Naive B cell (primary cell): ENCODE measurements at regions not wholly inside any gene's neighbourhood (a gene's known extent, or its start where the extent isn't known, plus 50 kb on each side); places are given as distances from the start of the nearest gene placed in this dataset.

ENCODE experiments used
- ATAC-seq, 2 donors: fragments of 150-1000 bp; cut with Tn5 transposase; 2 replicates each; pipeline ENCODE4 v1.10.0; 2021; ENCODE audit warnings: low read depth in 2 of 2, mild to moderate bottlenecking in 2 of 2, moderate library complexity in 2 of 2
- DNase-seq: peaks from one replicate; pipeline ENCODE4 v3.0.0; 2022
- H3K27ac Mint-ChIP-seq, 6 donors: one replicate each; pipeline ENCODE4 v1.8.0; 2020 to 2022; ENCODE audit warnings: mild to moderate bottlenecking in 6 of 6, mixed read lengths in 6 of 6, moderate library complexity in 5 of 6, inconsistent platforms in 2 of 6
- H3K27me3 Mint-ChIP-seq, 3 donors: one replicate each; pipeline ENCODE4 v1.8.0; 2021 to 2022; ENCODE audit warnings: mixed read lengths in 3 of 3, mild to moderate bottlenecking in 1 of 3
- H3K36me3 Mint-ChIP-seq, 2 donors: one replicate each; pipeline ENCODE4 v1.8.0; 2020 to 2022; ENCODE audit warnings: mixed read lengths in 2 of 2, inconsistent platforms in 1 of 2, mild to moderate bottlenecking in 1 of 2
- H3K4me1 Mint-ChIP-seq, 3 donors: one replicate each; pipeline ENCODE4 v1.8.0; 2020 to 2022; ENCODE audit warnings: mixed read lengths in 3 of 3, inconsistent platforms in 1 of 3, mild to moderate bottlenecking in 1 of 3, moderate library complexity in 1 of 3
- H3K4me3 Mint-ChIP-seq, 8 donors: one replicate each; pipeline ENCODE4 v1.8.0; 2020 to 2022; ENCODE audit warnings: mild to moderate bottlenecking in 8 of 8, mixed read lengths in 8 of 8, moderate library complexity in 8 of 8, inconsistent platforms in 2 of 8
- H3K9me3 Mint-ChIP-seq, 7 donors: one replicate each; pipeline ENCODE4 v1.8.0; 2020 to 2022; ENCODE audit warnings: mixed read lengths in 7 of 7, mild to moderate bottlenecking in 5 of 7, inconsistent platforms in 2 of 7, moderate library complexity in 1 of 7

- H3K27ac Mint-ChIP-seq = peak overlapping the region in 1 of 6 donors; percentile 39
- H3K4me3 Mint-ChIP-seq = no peak overlapping the region
- no peaks in the 10 kb centered on the region for H3K9me3 Mint-ChIP-seq
- DNase-seq (no peak), ATAC-seq (no peak)
- H3K36me3 Mint-ChIP-seq = no peaks in the 10 kb centered on the region
- H3K27me3 Mint-ChIP-seq = no peaks in the 10 kb centered on the region
- peaks cover 10 to 14% (median 11%) of the 10 kb centered on the region in 3 donors for H3K4me1 Mint-ChIP-seq
Measured at GRCh38 chr4:123606946-123607542, 210.4 kb downstream of the SPRY1 start.

DNA sequence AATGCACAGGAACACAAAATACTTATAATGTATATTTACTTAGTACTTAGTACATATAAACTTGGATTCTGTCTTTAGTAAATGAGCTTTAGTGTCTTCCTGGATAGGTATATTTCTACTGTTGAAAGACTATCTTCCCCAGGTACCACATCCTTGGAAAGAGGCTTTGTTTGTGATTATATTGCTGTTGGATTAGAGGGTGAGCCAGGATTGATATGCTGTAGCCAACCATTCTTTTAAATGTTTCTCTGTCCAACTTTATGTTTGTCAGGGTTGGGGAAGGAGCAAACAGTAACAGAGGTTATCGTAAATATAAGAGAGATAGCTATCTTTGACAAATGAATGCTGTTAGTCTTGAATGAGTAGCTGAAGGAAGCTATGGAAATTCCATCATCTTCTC, 213.2 kb downstream of the SPRY1 start:
- Mint-ChIP-seq H3K36me3 (no peaks in the 10 kb centered on the region), H3K9me3 (peaks cover 0 to 2% (median 0%) of the 10 kb centered on the region in 7 donors), H3K27me3 (no peaks in the 10 kb centered on the region), H3K27ac (no peak overlapping the region), H3K4me3 (no peak overlapping the region), H3K4me1 (peaks cover 6 to 10% (median 8%) of the 10 kb centered on the region in 3 donors)
- ATAC-seq (no peak), DNase-seq (no peak)

- Mint-ChIP-seq H3K36me3 (no peaks in the 10 kb centered on the region), H3K9me3 (peaks cover 0 to 2% (median 0%) of the 10 kb centered on the region in 7 donors), H3K4me1 (peaks cover 17 to 24% (median 24%) of the 10 kb centered on the region in 3 donors), H3K27me3 (no peaks in the 10 kb centered on the region), H3K4me3 (no peak overlapping the region), H3K27ac (no peak overlapping the region)
- DNase-seq (no peak), ATAC-seq (no peak)
Measured at GRCh38 chr4:123613586-123614344, 217.2 kb downstream of the SPRY1 start.

DNA sequence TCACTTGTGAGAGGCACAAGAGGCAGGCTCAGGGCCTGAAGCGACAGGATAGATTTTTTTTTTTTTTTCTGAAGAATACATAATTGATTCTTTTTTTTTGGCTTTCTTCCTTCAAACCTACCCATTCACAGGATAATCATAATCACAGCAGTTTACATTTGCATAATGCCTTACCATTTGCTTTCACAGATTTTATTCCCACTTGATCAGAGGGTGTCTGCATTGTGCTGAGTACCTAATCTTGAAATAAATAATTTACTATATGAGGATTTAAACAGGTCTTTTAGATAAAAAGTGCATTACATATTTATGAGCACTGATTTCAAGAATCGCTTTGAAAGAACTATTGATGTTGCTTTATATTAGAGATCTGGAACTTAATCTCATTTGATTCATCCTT, 219.3 kb downstream of the SPRY1 start:
- H3K9me3 Mint-ChIP-seq = peaks cover 0 to 2% (median 0%) of the 10 kb centered on the region in 7 donors
- no peaks in the 10 kb centered on the region for H3K36me3 Mint-ChIP-seq
- H3K4me1 Mint-ChIP-seq = peaks cover 20 to 25% (median 24%) of the 10 kb centered on the region in 3 donors
- H3K27ac Mint-ChIP-seq = peak overlapping the region in 1 of 6 donors; percentile 21
- ATAC-seq (no peak), DNase-seq (no peak)
- no peaks in the 10 kb centered on the region for H3K27me3 Mint-ChIP-seq
- H3K4me3 Mint-ChIP-seq = no peak overlapping the region

DNA sequence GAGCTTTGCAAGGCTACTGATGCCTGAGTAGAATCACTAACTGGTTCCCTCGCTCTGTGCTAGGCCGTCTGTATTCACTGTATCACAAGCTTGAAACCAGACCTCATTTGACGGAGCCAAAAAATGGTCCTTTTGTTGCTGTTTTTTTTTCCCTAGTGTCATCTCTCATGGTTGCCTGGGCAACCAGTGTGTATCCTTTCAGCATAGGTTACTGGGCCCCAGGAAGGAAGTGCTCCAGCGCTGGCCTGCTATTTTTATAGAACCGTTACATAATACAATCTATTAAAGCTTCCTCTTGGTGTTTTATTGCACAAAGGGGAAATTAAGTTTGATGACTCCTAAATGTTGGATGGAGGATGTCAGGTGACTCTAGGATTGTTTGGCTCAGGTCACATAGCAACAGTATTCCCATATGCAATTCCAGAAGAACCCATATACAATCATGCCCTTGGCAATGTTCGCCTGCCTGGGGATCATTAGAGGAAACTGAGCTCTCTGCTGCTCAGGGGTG, 220.4 kb downstream of the SPRY1 start:
- H3K36me3 Mint-ChIP-seq = no peaks in the 10 kb centered on the region
- peak overlapping the region; percentile 3 to 65 (median 54) for H3K4me3 Mint-ChIP-seq
- H3K27me3 Mint-ChIP-seq = no peaks in the 10 kb centered on the region
- peaks cover 0 to 2% (median 0%) of the 10 kb centered on the region in 7 donors for H3K9me3 Mint-ChIP-seq
- ATAC-seq (peak; percentile 91 to 95), DNase-seq (peak; percentile 65)
- H3K27ac Mint-ChIP-seq = peak overlapping the region; percentile 65 to 90 (median 82)
- H3K4me1 Mint-ChIP-seq = peaks cover 23 to 32% (median 31%) of the 10 kb centered on the region in 3 donors

DNA sequence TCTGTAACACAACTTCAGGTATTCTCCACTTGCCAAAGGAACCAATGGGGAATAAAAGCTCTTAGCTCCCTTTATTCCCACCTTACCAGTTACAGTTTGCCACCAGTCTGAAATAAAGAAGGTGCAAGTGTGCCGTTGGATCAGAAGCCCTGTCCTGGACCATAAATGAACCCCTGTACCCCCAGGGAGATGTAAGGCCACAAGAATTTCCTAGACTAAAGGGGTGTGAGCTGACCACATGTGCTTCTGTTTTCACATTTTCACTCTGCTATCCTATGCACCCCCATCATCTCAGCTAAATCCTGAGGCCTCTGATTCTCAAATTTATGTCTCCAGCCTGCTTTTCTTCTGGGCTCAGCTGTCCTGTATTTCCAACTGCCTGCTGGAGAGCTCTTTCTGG, 221.2 kb downstream of the SPRY1 start:
- no peaks in the 10 kb centered on the region for H3K27me3 Mint-ChIP-seq
- DNase-seq = no peak
- peak overlapping the region in 1 of 8 donors; percentile 59 for H3K4me3 Mint-ChIP-seq
- ATAC-seq = no peak
- peaks cover 0 to 2% (median 0%) of the 10 kb centered on the region in 7 donors for H3K9me3 Mint-ChIP-seq
- H3K27ac Mint-ChIP-seq = peak overlapping the region in 5 of 6 donors; percentile 6 to 90 (median 79)
- H3K36me3 Mint-ChIP-seq = no peaks in the 10 kb centered on the region
- H3K4me1 Mint-ChIP-seq = peaks cover 23 to 32% (median 31%) of the 10 kb centered on the region in 3 donors

GRCh38 chr4:123618606-123619005, 222.0 kb downstream of the SPRY1 start:
- Mint-ChIP-seq H3K36me3 (no peaks in the 10 kb centered on the region), H3K27ac (peak overlapping the region in 3 of 6 donors; percentile 51 to 94 (median 90)), H3K9me3 (peaks cover 0 to 2% (median 0%) of the 10 kb centered on the region in 7 donors), H3K27me3 (no peaks in the 10 kb centered on the region), H3K4me3 (no peak overlapping the region), H3K4me1 (peaks cover 23 to 32% (median 31%) of the 10 kb centered on the region in 3 donors)
- DNase-seq (no peak), ATAC-seq (no peak)

- DNase-seq = no peak
- Mint-ChIP-seq H3K27ac (peak overlapping the region in 1 of 6 donors; percentile 55), H3K4me1 (peaks cover 23 to 32% (median 31%) of the 10 kb centered on the region in 3 donors), H3K36me3 (no peaks in the 10 kb centered on the region), H3K9me3 (peaks cover 0 to 2% (median 0%) of the 10 kb centered on the region in 7 donors), H3K27me3 (no peaks in the 10 kb centered on the region), H3K4me3 (peak overlapping the region in 1 of 8 donors; percentile 23)
- ATAC-seq = no peak
Measured at GRCh38 chr4:123619326-123619725, 222.7 kb downstream of the SPRY1 start.

DNA sequence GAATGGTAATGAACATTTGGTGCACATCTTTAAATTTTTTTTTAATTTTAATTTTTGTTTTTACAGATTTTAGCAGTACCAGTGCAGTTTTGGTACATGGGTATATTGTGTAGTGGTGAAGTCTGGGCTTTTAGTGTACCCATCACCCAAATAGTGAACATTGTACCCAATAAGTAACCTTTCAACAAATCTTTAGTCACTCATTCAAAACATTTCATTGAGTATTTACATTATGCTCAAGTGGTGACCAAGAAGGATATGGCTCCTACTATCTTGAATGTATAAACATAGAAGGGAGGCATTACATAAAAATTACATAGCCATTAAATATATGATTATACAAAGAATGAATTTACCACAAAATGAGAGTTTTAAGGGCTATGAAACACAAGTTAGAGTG, 223.3 kb downstream of the SPRY1 start:
- Mint-ChIP-seq H3K9me3 (no peaks in the 10 kb centered on the region), H3K4me3 (no peak overlapping the region), H3K36me3 (no peaks in the 10 kb centered on the region), H3K27me3 (no peaks in the 10 kb centered on the region), H3K4me1 (peaks cover 23 to 32% (median 31%) of the 10 kb centered on the region in 3 donors), H3K27ac (peak overlapping the region in 1 of 6 donors; percentile 1)
- no peak for ATAC-seq
- DNase-seq = no peak

- H3K4me1 Mint-ChIP-seq = peaks cover 23 to 32% (median 31%) of the 10 kb centered on the region in 3 donors
- H3K27me3 Mint-ChIP-seq = no peaks in the 10 kb centered on the region
- no peak for DNase-seq
- peak overlapping the region in 1 of 8 donors; percentile 57 for H3K4me3 Mint-ChIP-seq
- ATAC-seq = no peak
- H3K36me3 Mint-ChIP-seq = no peaks in the 10 kb centered on the region
- peak overlapping the region in 2 of 6 donors; percentile 6 to 25 for H3K27ac Mint-ChIP-seq
- H3K9me3 Mint-ChIP-seq = no peaks in the 10 kb centered on the region
Measured at GRCh38 chr4:123621072-123621705, 224.6 kb downstream of the SPRY1 start.

GRCh38 chr4:123622572-123622971, 226.0 kb downstream of the SPRY1 start:
- Mint-ChIP-seq H3K36me3 (no peaks in the 10 kb centered on the region), H3K27ac (no peak overlapping the region)
- no peak for ATAC-seq

DNA sequence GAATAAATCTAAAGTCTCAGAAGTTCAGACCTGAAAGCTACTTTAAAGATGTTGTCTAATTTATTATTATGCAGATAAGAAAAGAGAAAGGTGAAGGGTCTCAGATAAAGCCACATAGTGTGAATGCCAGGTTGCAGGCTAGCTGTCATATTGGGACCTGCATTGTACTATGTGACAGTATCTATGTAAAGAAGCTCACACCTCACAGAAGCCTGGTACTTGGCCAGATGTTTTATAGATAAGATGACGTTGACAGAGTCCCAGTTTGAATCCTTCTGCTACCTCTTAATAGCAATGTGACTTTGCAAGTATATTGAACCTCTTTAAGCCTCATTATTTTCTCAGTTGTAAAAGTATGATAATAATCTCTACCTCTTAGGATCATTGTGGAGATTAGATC, 227.0 kb downstream of the SPRY1 start:
- no peak overlapping the region for H3K27ac Mint-ChIP-seq
- H3K9me3 Mint-ChIP-seq = no peaks in the 10 kb centered on the region
- ATAC-seq (no peak), DNase-seq (no peak)
- H3K4me1 Mint-ChIP-seq = peaks cover 5 to 10% (median 9%) of the 10 kb centered on the region in 3 donors
- H3K4me3 Mint-ChIP-seq = no peak overlapping the region
- no peaks in the 10 kb centered on the region for H3K36me3 Mint-ChIP-seq
- H3K27me3 Mint-ChIP-seq = no peaks in the 10 kb centered on the region

More at GRCh38 chr4:123622572-123622971, 226.0 kb downstream of the SPRY1 start:
- Mint-ChIP-seq H3K4me3 (no peak overlapping the region), H3K4me1 (peaks cover 12 to 20% (median 20%) of the 10 kb centered on the region in 3 donors), H3K27me3 (no peaks in the 10 kb centered on the region), H3K9me3 (no peaks in the 10 kb centered on the region)
- no peak for DNase-seq

DNA sequence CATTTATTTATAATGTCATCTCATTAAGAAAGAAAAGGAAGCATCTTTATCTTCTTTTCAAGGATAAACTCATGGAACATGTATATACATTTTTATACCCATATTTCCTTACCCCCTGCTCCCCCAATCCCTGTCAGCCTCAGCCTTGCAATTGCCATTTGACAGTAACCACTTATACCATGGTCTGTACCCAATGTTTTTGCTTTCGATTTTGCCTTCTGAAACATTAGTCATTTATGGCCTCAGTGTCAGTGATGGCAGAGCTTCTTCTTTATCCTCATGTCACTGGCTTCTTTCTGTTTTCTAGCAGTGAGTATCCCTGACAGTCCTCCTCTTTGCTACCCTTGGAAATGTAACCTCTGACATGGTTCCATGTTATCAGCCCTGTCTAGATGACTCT, 228.4 kb downstream of the SPRY1 start:
- H3K36me3 Mint-ChIP-seq = no peaks in the 10 kb centered on the region
- no peak for ATAC-seq
- H3K27me3 Mint-ChIP-seq = no peaks in the 10 kb centered on the region
- H3K9me3 Mint-ChIP-seq = no peaks in the 10 kb centered on the region
- no peak overlapping the region for H3K4me3 Mint-ChIP-seq
- peaks cover 2 to 8% (median 7%) of the 10 kb centered on the region in 3 donors for H3K4me1 Mint-ChIP-seq
- no peak for DNase-seq
- H3K27ac Mint-ChIP-seq = peak overlapping the region in 1 of 6 donors; percentile 4
